NCI-H2171 (cell line): ENCODE measurements at regions not wholly inside any gene's neighbourhood (a gene's known extent, or its start where the extent isn't known, plus 50 kb on each side); places are given as distances from the start of the nearest gene placed in this dataset.

Experiments
- DNase-seq: peaks from one replicate; lab custom pipeline; 2025; lab: John Stamatoyannopoulos, UW

- no peak for DNase-seq
Observed at GRCh38 chr2:3960106-3960505, 256.7 kb downstream of the DCDC2C start.

DNA sequence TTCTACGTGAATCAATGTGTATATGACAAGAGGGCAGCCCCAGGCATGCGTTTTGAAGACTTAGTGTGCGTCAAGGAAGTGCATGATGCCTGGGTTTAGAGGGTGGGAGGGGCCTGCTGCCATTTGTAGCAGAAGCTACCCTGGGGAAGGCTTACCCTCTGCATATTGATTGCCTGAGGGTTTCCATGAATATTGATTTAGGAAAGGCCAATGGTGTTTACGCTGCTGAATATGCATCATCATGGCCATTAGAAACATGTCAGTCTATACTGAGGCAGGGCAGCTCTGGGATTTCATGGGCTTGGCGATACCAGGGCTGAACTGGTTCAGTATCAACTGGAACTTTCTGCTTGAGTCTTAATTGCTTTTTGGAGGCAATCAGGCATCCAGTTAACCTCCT is 259.3 kb downstream of the DCDC2C start:
- DNase-seq = no peak

- no peak for DNase-seq
Observed at GRCh38 chr2:3965211-3965610, 261.8 kb downstream of the DCDC2C start.

DNA sequence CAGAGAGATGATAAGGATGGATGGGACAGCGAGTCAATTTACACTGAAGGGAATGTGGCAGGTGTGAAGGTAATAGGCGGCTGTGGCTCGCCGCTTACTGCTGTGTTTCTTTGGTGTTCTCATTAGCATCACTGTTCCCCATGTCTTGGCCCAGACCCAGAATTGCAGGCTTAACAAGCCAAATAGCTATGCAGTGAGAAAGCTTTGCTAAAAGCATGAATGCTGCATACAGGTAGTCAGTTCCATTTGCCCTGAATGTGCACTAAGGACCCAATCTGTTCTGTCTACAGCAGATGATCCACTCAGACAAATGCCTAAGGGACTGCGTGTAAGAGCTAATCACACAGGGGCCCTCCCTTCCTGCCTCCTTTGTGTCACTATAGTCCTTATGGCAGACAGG is 262.6 kb downstream of the DCDC2C start:
- DNase-seq = no peak

- no peak for DNase-seq
Observed at GRCh38 chr2:3966470-3966869, 263.1 kb downstream of the DCDC2C start.

DNA sequence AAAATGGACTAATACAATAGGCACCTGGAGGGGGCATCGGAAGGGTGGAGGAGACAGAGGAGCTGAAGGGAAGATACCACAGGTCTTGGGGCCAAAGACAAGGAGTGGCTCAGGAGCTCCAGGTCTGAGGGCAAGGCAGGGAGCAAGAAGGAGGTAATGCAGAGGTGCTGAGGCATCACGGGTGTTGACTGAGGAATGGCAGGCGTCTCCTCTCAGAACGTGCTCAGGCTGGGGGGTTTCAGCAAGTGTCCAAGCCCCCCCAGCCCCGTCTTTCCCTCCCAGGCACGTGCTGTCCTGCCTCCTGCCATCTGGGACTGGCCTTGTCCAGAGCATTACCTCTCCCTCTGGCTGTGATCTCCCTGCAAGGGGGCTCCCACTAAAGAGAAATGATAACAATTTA is 265.4 kb downstream of the DCDC2C start:
- DNase-seq = no peak

DNA sequence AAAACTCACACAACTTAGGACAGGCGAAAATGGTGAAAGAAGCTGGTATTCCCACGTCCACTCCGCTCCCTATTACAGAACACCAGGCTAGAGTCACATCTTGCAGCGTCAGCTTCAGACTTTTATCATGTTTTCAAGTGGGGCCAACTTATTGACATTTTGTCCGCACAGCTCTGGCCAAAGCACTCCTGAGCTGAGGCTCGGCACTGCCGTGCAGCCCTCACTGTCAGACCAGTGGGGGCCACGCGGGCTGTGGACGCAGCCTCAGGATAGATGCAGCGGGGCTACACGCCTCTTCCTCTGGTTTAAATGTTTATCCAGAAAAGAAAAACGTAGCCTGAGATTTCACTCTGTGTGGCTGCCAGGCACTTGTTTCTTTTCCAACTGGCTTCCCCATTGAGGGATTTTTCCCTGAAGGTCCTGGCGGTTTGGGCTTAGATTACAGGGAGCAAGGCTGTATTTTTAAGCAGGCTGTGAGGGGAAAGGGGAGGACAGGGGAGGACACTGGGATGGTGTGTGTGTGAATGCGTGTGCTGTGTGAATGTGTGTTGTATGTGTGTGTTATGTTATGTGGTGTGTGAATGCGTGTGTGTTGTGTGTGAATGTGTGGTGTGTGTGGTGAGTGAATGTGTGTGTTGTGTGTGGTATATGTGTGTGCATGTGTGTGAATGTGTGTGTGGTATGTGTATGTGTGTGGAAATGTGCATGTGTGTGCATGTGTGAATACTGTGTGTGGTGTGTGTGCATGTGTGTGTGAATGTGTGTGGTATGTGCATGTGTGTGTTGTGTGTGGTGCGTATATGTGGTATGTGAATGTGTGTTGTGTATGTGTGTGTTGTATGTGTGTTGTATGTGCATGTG is 267.6 kb downstream of the DCDC2C start:
- DNase-seq = no peak

GRCh38 chr2:3971652-3972192 is 268.3 kb downstream of the DCDC2C start:
- DNase-seq = no peak

DNA sequence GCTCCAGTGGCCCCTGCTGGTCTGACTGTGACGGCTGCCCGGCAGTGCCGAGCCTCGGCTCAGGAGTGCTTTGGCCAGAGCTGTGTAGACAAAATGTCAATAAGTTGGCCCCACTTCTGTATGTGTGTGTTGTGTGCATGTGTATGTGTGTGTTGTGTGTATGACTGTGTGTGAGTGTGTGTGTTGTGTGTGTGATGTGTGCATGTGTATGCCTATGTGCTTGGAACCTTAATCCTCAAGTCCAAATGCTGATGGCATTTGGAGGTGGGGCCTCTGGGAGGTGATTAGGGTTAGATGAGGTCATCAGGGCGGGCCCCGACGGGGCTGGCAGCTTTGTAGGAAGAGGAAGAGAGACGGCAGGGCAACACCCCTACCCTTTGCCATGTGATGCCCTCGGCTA is 269.0 kb downstream of the DCDC2C start:
- no peak for DNase-seq

GRCh38 chr2:3974765-3975164 is 271.4 kb downstream of the DCDC2C start:
- DNase-seq = no peak

GRCh38 chr2:3981446-3981987 is 278.1 kb downstream of the DCDC2C start:
- no peak for DNase-seq

GRCh38 chr2:3982160-3982559 is 278.8 kb downstream of the DCDC2C start:
- DNase-seq = no peak

- DNase-seq = no peak
Observed at GRCh38 chr2:3986063-3986462, 282.7 kb downstream of the DCDC2C start.

DNA sequence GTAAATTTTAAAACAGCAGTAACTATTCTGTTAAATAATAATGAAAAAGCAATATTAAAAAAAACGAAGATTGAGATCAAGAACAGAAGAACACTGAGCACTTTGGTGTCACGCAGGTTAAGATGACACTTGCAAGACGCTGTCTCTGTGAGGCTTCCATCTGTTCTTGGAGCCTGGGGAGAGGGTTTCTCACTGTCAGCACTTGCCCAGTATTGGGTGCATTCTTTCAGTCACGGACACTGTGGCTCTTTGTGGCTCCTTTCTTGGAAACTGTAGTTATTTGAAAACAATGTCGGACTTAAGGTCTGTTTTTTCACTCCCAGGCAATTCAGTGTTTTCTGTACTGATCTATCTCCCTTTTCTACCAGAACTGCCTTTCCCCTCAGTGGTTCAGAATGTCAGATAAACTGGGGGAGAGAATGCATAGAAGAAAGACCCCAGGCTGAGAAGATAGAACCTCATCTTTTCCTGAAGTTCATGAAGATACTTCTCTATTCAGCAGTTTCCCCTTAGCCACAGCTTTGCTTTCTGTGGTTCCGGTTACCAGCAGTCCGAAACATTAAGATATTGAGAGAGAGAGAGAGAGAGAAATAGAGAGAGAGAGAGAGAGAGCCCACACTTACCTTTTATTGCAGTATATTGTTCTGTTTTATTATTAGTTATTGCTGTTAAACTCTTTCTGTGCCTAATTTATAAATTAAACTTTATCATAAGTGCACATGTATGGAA is 283.3 kb downstream of the DCDC2C start:
- no peak for DNase-seq

DNA sequence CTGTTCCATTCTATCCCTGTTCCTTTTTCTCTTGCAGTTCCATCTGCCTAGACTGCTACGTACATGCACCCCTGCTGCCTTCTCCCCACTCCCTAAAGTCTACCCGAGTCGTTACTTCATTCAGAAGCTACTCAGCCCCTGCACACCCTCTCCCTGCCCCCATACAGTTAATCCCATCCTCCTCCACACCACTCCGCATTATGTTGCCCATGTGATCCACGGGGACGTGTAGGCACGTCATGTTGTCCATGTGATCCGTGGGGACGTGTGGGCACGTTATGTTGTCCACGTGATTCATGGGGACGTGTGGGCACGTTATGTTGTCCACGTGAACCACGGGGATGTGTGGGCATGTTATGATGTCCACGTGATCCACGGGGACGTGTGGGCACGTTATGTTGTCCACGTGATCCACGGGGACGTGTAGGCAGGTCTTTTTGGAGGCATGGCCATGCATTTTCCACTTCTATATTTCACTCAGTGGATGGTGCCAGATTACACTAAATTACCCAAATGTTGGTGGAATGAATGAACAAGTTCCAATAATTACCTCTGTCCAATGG is 299.5 kb downstream of the DCDC2C start:
- DNase-seq = no peak

GRCh38 chr2:4012197-4012596 is 308.8 kb downstream of the DCDC2C start:
- DNase-seq = no peak

- no peak for DNase-seq
Observed at GRCh38 chr2:4018535-4018934, 315.2 kb downstream of the DCDC2C start.

GRCh38 chr2:4020153-4020552 is 316.8 kb downstream of the DCDC2C start:
- DNase-seq = no peak

DNA sequence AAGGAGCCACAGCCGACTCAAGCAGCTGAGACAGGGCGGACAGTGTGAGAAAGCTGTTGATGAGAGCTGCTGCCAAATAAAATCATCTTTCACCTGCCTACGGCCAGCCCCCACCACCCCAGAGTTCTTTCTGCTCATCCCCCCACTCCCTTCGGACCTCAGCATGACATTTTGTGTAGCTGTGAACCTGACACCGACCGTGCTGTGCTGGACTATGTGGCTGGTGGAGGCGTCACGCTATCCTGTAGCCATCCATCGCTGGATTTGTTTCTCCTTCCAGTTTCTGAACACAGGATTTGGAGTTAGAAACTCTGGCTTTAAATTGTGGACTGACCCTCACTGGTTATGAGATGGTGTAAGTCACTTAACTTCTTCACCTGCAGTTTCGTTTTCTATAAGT is 317.3 kb downstream of the DCDC2C start:
- no peak for DNase-seq

DNA sequence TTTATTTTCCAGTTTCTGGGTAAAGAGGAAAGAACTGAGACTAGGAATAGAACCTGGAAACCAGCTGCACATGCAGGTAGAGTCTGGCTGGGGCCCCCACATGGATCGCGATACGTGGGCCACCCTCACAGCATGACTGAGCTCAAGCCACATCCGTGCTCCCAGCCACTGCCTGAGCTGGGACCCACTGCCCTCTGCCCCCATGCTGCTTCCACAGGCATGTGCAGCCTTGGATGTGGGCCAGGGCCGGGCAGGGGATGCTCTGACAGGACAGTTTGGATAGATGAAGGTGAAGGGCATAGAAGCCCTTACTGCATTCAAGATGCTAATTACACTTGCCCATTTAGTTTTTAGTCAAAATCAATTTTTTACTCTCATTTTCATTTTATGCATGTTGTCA is 321.2 kb downstream of the DCDC2C start:
- DNase-seq = no peak

- no peak for DNase-seq
Observed at GRCh38 chr2:4029081-4029480, 325.7 kb downstream of the DCDC2C start.

GRCh38 chr2:4039896-4040295 is 336.5 kb downstream of the DCDC2C start:
- no peak for DNase-seq
